Anterior cingulate cortex (tissue), 58 donors: ENCODE measurements at regions not wholly inside any gene's neighbourhood (a gene's known extent, or its start where the extent isn't known, plus 50 kb on each side); places are given as distances from the start of the nearest gene placed in this dataset.
A peak's percentile ranks its signal among the peaks of the same experiment; 100 is the strongest.

Experiments
- DNase-seq, 58 donors: peaks; one replicate each; lab custom pipeline; 2025; lab: John Stamatoyannopoulos, UW

- DNase-seq: no peak
These were observed 92.3 kb upstream of the C11orf87 start for GRCh38 chr11:109329716-109330115.

GRCh38 chr11:109338131-109338530 lies 83.9 kb upstream of the C11orf87 start:
- no peak for DNase-seq

GRCh38 chr11:109342261-109342660 lies 79.7 kb upstream of the C11orf87 start:
- DNase-seq: no peak

- peak in 3 of 58 donors; percentile 1 to 38 (median 29) for DNase-seq
These were observed 78.7 kb upstream of the C11orf87 start for GRCh38 chr11:109343242-109343641.

GRCh38 chr11:109347304-109347703 lies 74.7 kb upstream of the C11orf87 start:
- DNase-seq: no peak

GRCh38 chr11:109349276-109350080 lies 72.5 kb upstream of the C11orf87 start:
- peak in 5 of 58 donors; percentile 1 to 30 (median 2) for DNase-seq

- no peak for DNase-seq
These were observed 71.9 kb upstream of the C11orf87 start for GRCh38 chr11:109350091-109350490.

GRCh38 chr11:109362059-109362458 lies 59.9 kb upstream of the C11orf87 start:
- no peak for DNase-seq

GRCh38 chr11:109363682-109364081 lies 58.3 kb upstream of the C11orf87 start:
- DNase-seq: no peak

- DNase-seq: no peak
These were observed 57.1 kb upstream of the C11orf87 start for GRCh38 chr11:109364851-109365250.

- no peak for DNase-seq
These were observed 50.4 kb upstream of the C11orf87 start for GRCh38 chr11:109371444-109372176.
